Activated CD8-positive, alpha-beta memory T cell treated with anti-CD3 and anti-CD28 coated beads, Interleukin-2, amount 10 ng/mL, durations not matched to agents 7 days and 5 days (primary cell): ENCODE measurements at regions not wholly inside any gene's neighbourhood (a gene's known extent, or its start where the extent isn't known, plus 50 kb on each side); places are given as distances from the start of the nearest gene placed in this dataset.
"Not testable (repeated sequence)": the region's sequence is repeated elsewhere in the genome, so short reads cannot be mapped to it uniquely, and the experiment has no call there.

ENCODE experiments used
- ATAC-seq: fragments of 150-1000 bp; cut with Tn5 transposase; one replicate; pipeline ENCODE4 v1.10.0; 2021; ENCODE audit warnings: moderate library complexity
- CTCF ChIA-PET: fragments of 350-600 bp; sonication (Branson Sonifier 250); formaldehyde crosslinking; loops from one replicate; lab custom pipeline; 2021; ENCODE audit warnings: antibody characterized with exemption; lab: Charles Lee
- DNase-seq: peaks from one replicate; pipeline ENCODE4 v3.0.0-alpha.2; 2020
- H3K27ac Mint-ChIP-seq: one replicate; pipeline ENCODE4 v1.8.0; 2021; ENCODE audit warnings: mild to moderate bottlenecking, mixed read lengths
- H3K27me3 Mint-ChIP-seq: one replicate; pipeline ENCODE4 v1.8.0; 2021; ENCODE audit warnings: mixed read lengths
- H3K36me3 Mint-ChIP-seq: one replicate; pipeline ENCODE4 v1.8.0; 2021; ENCODE audit warnings: mild to moderate bottlenecking, mixed read lengths
- H3K4me1 Mint-ChIP-seq: one replicate; pipeline ENCODE4 v1.8.0; 2021; ENCODE audit warnings: mixed read lengths
- H3K4me3 Mint-ChIP-seq: one replicate; pipeline ENCODE4 v1.8.0; 2021; ENCODE audit warnings: mild to moderate bottlenecking, moderate library complexity, mixed read lengths
- H3K9me3 Mint-ChIP-seq: one replicate; pipeline ENCODE4 v1.8.0; 2022; ENCODE audit warnings: low read depth, mixed read lengths

DNA sequence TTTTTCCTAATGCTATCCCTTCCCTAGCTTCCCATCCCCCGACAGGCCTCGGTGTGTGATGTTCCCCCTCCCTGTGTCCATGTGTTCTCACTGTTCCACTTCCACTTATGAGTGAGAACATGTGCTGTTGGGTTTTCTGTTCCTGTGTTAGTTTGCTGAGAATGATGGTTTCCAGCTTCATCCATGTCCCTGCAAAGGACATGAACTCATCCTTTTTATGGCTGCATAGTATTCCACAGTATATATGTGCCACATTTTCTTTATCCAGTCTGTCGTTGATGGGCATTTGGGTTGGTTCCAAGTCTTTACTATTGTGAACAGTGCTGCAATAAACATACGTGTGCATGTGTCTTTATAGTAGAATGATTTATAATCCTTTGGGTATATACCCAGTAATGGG, 279.2 kb downstream of the KCNRG start:
- H3K4me1 Mint-ChIP-seq: peaks cover 17% of the 10 kb centered on the region
- peaks cover 23% of the 10 kb centered on the region for H3K27me3 Mint-ChIP-seq
- H3K36me3 Mint-ChIP-seq, H3K9me3 Mint-ChIP-seq, DNase-seq, H3K27ac Mint-ChIP-seq, ATAC-seq, H3K4me3 Mint-ChIP-seq, CTCF ChIA-PET: not testable (repeated sequence)

DNA sequence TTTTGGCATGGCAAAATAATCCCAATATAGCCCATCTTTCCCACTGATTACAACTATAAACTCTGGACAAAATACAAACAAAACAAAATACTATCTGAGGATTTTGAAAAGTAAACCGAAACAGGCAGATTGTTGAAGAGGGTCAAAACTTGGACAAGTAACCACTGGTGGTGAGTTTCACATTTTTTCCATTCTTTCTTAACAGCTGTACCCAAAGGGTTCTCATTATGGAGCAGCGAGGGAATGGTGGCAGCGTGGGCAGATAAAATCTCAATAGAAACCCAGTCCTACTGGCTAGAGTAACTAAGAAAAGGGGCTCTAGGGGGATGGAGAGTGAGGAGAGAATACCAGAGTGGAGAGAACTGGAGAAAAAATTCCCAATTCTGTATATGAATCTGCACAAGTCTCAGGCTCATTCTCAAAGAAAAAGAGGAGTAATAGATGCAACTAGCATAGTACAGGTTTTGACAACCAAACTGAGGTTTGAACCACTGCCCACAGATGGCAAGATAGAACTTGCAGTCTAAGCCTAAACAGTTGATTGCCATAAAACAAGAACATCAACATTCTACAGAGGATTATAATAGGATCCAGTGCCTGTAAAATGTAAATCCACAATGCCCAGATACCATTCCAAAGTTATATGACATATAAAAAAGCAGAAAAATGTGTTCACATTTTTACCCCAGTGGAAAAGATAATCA, 284.5 kb downstream of the KCNRG start:
- ATAC-seq (no peak), DNase-seq (no peak)
- Mint-ChIP-seq H3K36me3 (peaks cover 5% of the 10 kb centered on the region), H3K9me3 (no peaks in the 10 kb centered on the region), H3K27ac (no peak overlapping the region), H3K4me3 (no peak overlapping the region), H3K27me3 (peaks cover 22% of the 10 kb centered on the region), H3K4me1 (peaks cover 7% of the 10 kb centered on the region)
- CTCF ChIA-PET: no interaction called here

DNA sequence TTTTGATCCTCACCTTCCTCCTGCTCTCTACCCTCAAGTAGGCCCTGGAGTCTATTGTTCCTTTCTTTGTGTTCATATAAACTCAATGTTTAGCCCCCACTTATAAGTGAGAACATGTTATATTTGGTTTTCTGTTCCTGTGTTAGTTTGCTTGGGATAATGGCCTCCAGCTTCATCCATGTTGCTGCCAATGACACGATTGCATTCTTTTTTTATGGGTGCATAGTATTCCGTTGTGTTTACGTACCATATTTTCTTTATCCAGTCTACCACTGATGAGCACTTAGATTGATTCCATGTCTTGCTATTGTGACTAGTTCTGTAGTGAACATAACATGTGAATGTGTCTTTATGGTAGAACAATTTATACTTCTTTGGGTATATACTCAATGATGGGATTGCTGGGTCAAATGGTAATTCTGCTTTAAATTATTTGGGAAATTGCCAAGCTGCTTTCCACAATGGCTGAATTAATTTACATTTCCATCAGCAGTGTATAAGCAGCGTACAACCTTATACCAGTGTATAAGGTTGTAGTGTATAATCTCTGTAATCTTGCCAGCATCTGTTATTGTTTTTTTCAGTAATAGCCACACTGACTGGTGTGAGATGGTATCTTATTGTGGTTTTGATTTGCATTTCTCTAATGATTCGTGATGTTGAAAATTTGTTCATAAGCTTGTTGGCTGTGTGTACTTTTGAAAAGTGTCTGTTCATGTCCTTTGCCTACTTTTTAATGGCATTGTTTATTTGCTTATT, 288.9 kb downstream of the KCNRG start:
- no peaks in the 10 kb centered on the region for H3K36me3 Mint-ChIP-seq
- H3K27ac Mint-ChIP-seq: no peak overlapping the region
- no peak overlapping the region for H3K4me3 Mint-ChIP-seq
- ATAC-seq (no peak), DNase-seq (no peak)
- H3K9me3 Mint-ChIP-seq: no peaks in the 10 kb centered on the region
- peaks cover 21% of the 10 kb centered on the region for H3K27me3 Mint-ChIP-seq
- peaks cover 2% of the 10 kb centered on the region for H3K4me1 Mint-ChIP-seq
- CTCF ChIA-PET: interaction anchor here (0.6 kb wide), 1 partner anchor 64 kb away, joined by 3 read pairs; no protein-coding TSS in a partner anchor

DNA sequence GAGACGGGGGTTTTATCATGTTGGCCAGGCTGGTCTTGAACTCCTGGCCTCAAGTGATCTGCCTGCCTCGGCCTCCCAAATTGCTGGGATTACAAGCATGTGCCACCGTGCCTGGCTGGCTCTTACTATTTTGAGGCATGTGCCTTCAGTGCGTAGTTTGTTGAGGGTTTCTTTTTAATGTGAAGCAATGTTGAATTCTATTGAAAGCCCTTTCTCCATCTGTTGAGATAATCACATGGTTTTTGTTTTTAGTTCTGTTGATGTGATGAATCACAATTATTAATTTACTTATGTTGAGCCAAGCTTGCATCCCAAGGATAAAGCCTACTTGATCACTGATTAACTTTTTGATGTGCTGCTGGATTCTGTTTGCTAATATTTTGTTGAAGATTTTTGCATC, 290.9 kb downstream of the KCNRG start:
- CTCF ChIA-PET: no interaction called here
- no peaks in the 10 kb centered on the region for H3K9me3 Mint-ChIP-seq
- no peak for ATAC-seq
- DNase-seq: no peak
- peaks cover 2% of the 10 kb centered on the region for H3K4me1 Mint-ChIP-seq
- no peak overlapping the region for H3K4me3 Mint-ChIP-seq
- no peak overlapping the region for H3K27ac Mint-ChIP-seq
- no peaks in the 10 kb centered on the region for H3K36me3 Mint-ChIP-seq
- H3K27me3 Mint-ChIP-seq: peaks cover 11% of the 10 kb centered on the region

DNA sequence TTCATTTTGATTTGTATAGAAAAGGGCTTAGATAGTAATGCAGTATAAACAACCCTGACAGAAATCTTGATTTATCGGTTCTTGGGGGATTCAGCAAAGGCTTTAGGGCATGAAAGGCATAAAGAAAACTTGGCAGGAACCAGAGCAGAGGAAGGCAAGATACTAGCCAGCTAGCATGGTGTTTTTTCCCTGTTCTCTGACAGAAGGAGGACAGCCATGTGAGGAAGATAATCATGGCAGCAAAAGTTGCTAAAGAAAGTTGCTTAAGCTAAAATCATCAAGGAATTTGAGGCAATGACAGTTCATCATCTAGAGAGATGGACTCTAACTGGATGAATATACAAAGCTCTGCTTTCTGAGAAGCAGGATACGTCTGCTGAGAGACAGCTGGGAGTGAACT, 294.1 kb downstream of the KCNRG start:
- Mint-ChIP-seq H3K4me1 (peaks cover 2% of the 10 kb centered on the region), H3K27me3 (peaks cover 13% of the 10 kb centered on the region), H3K4me3 (no peak overlapping the region), H3K9me3 (no peaks in the 10 kb centered on the region), H3K27ac (no peak overlapping the region), H3K36me3 (no peaks in the 10 kb centered on the region)
- ATAC-seq: no peak
- DNase-seq: no peak
- CTCF ChIA-PET: no interaction called here

DNA sequence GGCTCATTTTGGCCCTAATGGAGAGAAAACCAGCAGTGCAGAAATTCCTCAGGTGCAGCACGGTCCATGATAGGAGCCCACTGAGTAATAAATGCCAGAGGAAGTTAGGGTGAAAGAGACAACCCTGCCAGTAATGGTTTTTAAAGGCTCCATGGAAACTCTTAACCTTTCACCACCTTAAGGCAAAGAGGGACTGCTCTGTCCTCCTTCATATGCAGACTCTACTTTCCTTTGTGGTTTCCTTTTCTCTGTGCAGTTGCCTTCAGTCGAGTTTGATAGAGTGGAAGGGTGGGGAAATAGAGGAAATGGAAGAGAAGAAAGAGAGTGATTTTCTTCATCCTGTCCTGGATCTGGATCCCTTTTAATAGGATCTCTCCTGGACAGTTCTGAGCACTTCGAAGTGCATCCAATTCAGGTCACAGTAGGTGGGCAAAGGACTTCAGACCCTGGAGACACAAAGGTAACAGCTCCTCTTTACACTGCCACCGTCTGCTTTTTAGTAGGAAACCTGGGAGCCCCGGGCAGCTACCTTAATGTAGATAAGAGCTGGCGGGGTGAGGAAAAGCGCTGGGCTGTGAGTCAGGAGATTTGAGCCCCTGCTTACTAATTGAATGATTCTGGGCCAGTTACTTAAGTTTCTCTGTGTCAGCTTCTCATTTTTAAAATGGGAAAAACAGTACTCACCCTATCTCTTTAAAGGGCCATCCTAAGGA, 294.8 kb downstream of the KCNRG start:
- CTCF ChIA-PET: no interaction called here
- H3K4me1 Mint-ChIP-seq: peaks cover 2% of the 10 kb centered on the region
- ATAC-seq: no peak
- H3K9me3 Mint-ChIP-seq: no peaks in the 10 kb centered on the region
- no peak for DNase-seq
- H3K4me3 Mint-ChIP-seq: no peak overlapping the region
- H3K27me3 Mint-ChIP-seq: peaks cover 17% of the 10 kb centered on the region
- no peak overlapping the region for H3K27ac Mint-ChIP-seq
- no peaks in the 10 kb centered on the region for H3K36me3 Mint-ChIP-seq

DNA sequence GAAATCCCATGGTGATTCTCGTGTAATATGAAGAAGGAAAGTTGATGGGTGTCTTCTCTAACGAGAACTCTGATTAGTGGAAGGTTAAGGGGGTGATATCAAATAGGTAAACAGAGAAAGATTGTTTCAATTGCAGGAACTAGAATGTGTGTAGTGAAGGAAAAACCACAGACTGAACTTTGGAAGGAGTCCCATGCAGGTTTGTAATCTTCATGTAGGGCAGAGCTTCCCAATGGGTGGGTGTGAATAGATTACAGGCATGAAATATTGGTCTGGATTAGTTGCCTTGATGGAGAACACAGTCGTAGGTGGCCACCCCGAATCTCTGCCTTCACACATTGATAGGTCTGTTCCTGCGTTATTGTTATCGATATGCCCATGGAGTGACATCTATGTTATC, 295.5 kb downstream of the KCNRG start:
- Mint-ChIP-seq H3K4me1 (peaks cover 2% of the 10 kb centered on the region), H3K36me3 (no peaks in the 10 kb centered on the region), H3K27ac (no peak overlapping the region), H3K9me3 (no peaks in the 10 kb centered on the region), H3K27me3 (peaks cover 14% of the 10 kb centered on the region), H3K4me3 (no peak overlapping the region)
- CTCF ChIA-PET: interaction anchor here (1.0 kb wide), 1 partner anchor 226 kb away, joined by 3 read pairs; no protein-coding TSS in a partner anchor
- ATAC-seq (no peak), DNase-seq (no peak)

DNA sequence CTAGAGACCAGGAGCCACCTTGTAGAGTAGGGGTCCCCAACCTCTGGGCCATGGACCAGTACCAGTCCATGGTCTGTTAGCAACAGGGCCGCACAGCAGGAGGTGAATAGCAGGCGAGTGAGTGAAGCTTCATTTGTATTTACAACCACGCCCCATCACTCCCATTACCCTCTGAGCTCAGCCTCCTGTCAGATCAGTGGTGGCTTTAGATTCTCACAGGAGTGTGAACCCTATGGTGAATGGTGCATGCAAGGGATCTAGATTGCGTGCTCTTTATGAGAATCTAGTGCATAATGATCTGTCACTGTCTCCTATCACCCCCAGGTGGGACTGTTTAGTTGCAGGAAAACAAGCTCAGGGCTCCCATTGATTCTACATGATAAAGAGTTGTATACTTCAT, 303.6 kb downstream of the KCNRG start:
- no peak overlapping the region for H3K4me3 Mint-ChIP-seq
- CTCF ChIA-PET: no interaction called here
- DNase-seq (no peak), ATAC-seq (no peak)
- peaks cover 10% of the 10 kb centered on the region for H3K4me1 Mint-ChIP-seq
- H3K27me3 Mint-ChIP-seq: peaks cover 9% of the 10 kb centered on the region
- H3K36me3 Mint-ChIP-seq: peaks cover 2% of the 10 kb centered on the region
- H3K27ac Mint-ChIP-seq: no peak overlapping the region
- no peaks in the 10 kb centered on the region for H3K9me3 Mint-ChIP-seq

DNA sequence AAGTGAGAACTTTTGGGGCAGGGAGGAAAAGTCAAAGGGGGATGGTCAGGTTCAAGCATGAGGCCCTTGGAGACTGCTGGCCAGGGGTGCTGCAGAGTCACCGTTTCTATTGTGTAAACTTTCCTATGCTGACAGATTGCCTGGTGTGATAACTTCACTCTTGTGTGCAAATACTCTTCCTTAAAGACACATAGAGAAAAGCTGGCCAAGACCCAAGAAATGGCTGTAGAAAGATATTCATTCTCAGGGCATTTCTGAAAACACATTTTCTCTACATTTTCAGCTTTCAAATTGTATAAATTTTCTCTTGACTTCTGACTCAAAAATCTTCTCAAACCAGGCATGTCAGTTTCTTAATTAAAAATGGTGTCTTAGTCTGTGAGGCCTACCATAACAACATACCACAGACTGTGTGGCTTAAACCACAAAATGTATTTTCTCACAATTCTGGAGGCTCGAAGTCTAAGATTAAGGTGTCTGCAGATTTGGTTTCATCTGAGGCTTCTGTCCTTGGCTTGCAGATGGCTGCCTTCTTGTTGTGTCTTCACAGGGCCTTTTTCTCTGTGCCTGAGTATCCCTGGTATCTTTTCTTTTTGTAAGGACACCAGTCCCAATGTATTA, 304.5 kb downstream of the KCNRG start:
- no peak overlapping the region for H3K4me3 Mint-ChIP-seq

DNA sequence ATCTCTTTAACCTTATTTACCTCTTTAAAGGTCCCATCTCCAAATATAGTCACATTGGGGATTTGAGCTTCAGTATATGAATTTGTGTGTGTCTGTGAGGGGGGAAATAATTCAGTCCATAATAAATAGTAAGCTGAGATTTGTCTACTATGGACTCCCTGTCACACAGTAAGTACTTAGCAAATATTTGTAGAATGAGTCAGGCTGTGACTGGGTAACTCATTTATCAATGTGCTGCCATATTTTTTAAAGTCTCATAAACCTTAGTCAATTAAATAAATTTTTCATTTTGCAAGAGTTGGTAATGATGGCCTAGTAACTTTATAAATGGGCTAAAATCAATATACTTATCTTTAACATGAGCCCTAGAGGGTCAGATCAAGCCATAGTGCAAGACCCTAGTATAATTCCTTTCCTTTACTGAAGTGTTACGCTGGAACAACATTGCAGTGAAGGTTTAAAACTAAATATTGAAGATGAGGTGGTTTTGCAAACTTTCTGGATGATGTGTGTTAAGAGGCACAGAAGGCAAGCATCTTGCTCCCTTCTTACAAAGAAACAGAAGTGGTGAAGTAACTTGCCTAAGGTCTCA, 305.1 kb downstream of the KCNRG start:
- ATAC-seq (no peak), DNase-seq (no peak)
- Mint-ChIP-seq H3K4me3 (no peak overlapping the region), H3K9me3 (peaks cover 2% of the 10 kb centered on the region), H3K4me1 (peaks cover 10% of the 10 kb centered on the region), H3K36me3 (peaks cover 3% of the 10 kb centered on the region), H3K27me3 (peaks cover 9% of the 10 kb centered on the region), H3K27ac (peak overlapping the region; percentile 1)
- CTCF ChIA-PET: no interaction called here

More for the DNA sequence above, 304.5 kb downstream of the KCNRG start:
- H3K27me3 Mint-ChIP-seq: peaks cover 6% of the 10 kb centered on the region
- CTCF ChIA-PET: no interaction called here
- peaks cover under 1% of the 10 kb centered on the region for H3K9me3 Mint-ChIP-seq
- ATAC-seq (no peak), DNase-seq (no peak)
- peak overlapping the region; percentile 1 for H3K27ac Mint-ChIP-seq
- H3K4me1 Mint-ChIP-seq: peaks cover 10% of the 10 kb centered on the region
- H3K36me3 Mint-ChIP-seq: peaks cover 2% of the 10 kb centered on the region

DNA sequence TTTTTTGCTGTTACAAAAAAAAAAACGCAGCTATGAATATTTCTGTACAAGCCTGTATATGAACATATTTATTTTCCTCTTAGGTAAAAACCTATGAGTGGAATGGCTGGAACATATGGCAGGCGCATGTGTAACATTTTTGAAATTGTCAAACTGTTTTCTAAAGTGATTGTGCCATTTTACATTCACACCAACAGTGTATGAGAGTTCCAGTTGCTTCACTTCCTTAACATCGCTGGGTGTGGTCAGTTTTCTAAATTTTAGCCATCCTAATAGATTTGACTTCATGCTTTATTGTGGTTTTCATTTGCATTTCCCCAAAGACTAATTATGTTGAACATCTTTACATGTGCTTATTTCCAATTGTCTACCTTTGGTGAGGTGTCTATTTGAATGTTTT, 306.8 kb downstream of the KCNRG start:
- H3K4me3 Mint-ChIP-seq: no peak overlapping the region
- peaks cover 3% of the 10 kb centered on the region for H3K36me3 Mint-ChIP-seq
- no peak for DNase-seq
- H3K4me1 Mint-ChIP-seq: peaks cover 11% of the 10 kb centered on the region
- H3K9me3 Mint-ChIP-seq: peaks cover 2% of the 10 kb centered on the region
- ATAC-seq: no peak
- no peak overlapping the region for H3K27ac Mint-ChIP-seq
- H3K27me3 Mint-ChIP-seq: peaks cover 13% of the 10 kb centered on the region
- CTCF ChIA-PET: interaction anchor here (1.3 kb wide), 1 partner anchor 314 kb away, joined by 3 read pairs; no protein-coding TSS in a partner anchor

DNA sequence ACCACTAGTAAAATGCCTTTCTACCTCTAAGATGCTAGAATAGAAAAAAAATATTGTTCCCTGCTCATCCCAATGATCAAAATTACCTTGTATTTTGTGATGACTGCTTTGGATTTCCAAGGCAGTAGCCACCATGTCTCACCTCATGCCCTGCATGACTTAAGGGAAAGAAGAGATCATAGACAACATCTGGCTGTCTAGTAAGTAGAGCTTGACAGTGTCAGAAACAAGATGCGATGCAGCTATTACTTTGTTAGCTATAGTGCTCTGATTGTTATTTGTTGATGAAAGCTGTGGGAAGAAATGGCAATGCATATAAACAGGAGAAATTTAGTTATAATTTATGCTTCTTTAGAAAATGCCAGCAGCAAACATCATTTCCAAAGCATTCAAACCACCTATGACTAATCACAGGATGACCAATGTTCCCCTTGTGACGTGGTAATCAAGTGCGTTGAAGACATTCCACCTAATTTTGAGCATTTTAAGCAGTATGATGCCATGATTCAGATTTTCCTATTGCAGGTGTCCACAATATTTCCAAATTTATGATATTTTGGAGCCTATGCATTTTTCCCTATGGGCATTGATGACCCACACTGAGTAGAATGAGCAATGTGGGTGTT, 308.3 kb downstream of the KCNRG start:
- CTCF ChIA-PET: no interaction called here
- DNase-seq (no peak), ATAC-seq (no peak)
- H3K27me3 Mint-ChIP-seq: peaks cover 19% of the 10 kb centered on the region
- peaks cover 2% of the 10 kb centered on the region for H3K9me3 Mint-ChIP-seq
- H3K4me1 Mint-ChIP-seq: peaks cover 11% of the 10 kb centered on the region
- H3K4me3 Mint-ChIP-seq: no peak overlapping the region
- peaks cover 3% of the 10 kb centered on the region for H3K36me3 Mint-ChIP-seq
- H3K27ac Mint-ChIP-seq: no peak overlapping the region
